ENCODE measurements at regions not wholly inside any gene's neighbourhood (a gene's known extent, or its start where the extent isn't known, plus 50 kb on each side); places are given as distances from the start of the nearest gene placed in this dataset.

GRCh38 chr14:49425921-49426320 is 160.3 kb downstream of the RPS29 start:
- no peak for DNase-seq (ENCODE audit: low read depth)
- H3K4me3 ChIP-seq (ENCODE audit: low read length) = no peak overlapping the region
- TF ChIP-seq, protein P1, sequence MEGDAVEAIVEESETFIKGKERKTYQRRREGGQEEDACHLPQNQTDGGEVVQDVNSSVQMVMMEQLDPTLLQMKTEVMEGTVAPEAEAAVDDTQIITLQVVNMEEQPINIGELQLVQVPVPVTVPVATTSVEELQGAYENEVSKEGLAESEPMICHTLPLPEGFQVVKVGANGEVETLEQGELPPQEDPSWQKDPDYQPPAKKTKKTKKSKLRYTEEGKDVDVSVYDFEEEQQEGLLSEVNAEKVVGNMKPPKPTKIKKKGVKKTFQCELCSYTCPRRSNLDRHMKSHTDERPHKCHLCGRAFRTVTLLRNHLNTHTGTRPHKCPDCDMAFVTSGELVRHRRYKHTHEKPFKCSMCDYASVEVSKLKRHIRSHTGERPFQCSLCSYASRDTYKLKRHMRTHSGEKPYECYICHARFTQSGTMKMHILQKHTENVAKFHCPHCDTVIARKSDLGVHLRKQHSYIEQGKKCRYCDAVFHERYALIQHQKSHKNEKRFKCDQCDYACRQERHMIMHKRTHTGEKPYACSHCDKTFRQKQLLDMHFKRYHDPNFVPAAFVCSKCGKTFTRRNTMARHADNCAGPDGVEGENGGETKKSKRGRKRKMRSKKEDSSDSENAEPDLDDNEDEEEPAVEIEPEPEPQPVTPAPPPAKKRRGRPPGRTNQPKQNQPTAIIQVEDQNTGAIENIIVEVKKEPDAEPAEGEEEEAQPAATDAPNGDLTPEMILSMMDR (conservative IDR thresholded peaks at IDR 0.05; ENCODE audit: low read length) = no peak

- TF ChIP-seq, protein P1 (conservative IDR thresholded peaks at IDR 0.05; ENCODE audit: low read length) = no peak
- DNase-seq (ENCODE audit: low read depth) = no peak
- no peak overlapping the region for H3K4me3 ChIP-seq (ENCODE audit: low read length)
Observed at GRCh38 chr14:49424436-49425331, 161.5 kb downstream of the RPS29 start.

GRCh38 chr14:49420201-49420600 is 166.0 kb downstream of the RPS29 start:
- no peak overlapping the region for H3K4me3 ChIP-seq (ENCODE audit: low read length)
- TF ChIP-seq, protein P1 (conservative IDR thresholded peaks at IDR 0.05; ENCODE audit: low read length) = no peak
- DNase-seq (ENCODE audit: low read depth) = no peak

GRCh38 chr14:49418789-49419188 is 167.4 kb downstream of the RPS29 start:
- H3K4me3 ChIP-seq (ENCODE audit: low read length) = no peak overlapping the region
- DNase-seq (ENCODE audit: low read depth) = no peak
- TF ChIP-seq, protein P1 (conservative IDR thresholded peaks at IDR 0.05; ENCODE audit: low read length) = no peak

DNA sequence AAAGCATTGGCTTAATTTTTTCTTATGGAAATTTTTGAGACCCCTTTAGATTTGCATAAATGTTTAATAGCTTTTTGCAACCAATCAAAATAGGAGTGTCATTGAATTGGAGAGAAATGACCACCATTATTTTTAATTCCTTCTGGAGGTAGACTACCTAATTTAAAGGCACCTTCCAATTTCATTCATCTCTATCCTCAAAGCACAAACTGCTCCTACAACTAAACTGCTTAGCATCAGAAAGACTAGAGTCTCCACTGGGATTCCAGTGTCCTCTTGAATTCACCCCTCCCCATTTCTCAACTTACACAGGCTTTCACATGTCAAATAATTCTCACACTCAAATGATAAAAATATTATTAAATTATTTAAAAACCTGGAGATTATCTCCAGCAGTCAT is 168.4 kb downstream of the RPS29 start:
- TF ChIP-seq, protein P1 (conservative IDR thresholded peaks at IDR 0.05; ENCODE audit: low read length) = no peak
- no peak for DNase-seq (ENCODE audit: low read depth)
- H3K4me3 ChIP-seq (ENCODE audit: low read length) = no peak overlapping the region

DNA sequence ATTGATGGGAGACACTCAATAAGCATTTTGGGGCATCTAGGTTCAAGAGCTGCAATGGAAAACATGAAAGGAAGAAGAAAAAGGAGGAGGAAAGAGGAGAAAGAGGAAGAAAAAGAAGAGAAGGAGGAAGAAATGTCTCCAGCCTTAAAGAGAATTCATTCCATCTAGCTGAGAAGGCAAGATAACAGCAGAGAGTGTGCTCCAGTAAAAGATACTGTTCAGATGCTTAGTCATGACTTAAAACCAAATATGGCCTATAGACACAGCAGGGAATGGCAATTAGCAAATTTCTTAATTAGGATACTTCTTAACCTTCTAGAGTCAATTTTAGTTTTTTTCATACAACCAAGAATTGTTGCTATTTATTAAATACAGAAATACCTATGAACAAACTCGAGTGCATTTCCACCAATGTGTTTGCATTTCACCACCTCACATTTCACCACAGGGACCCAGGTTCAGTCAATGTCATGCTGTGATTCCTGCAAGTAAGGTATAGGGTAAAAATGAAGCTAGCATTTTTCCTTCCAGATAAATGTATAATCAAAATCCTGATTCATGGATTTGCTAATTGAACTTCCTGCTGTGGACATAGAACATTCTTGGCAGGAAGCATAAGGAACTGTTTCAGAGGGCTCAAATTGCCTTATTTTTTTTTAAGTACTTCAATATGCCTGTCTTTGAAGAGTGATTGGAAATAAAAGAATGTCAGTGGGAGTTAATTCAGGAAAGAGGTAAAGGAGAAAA is 177.8 kb downstream of the RPS29 start:
- DNase-seq (ENCODE audit: low read depth) = no peak
- no peak overlapping the region for H3K4me3 ChIP-seq (ENCODE audit: low read length)
- TF ChIP-seq, protein P1 (conservative IDR thresholded peaks at IDR 0.05; ENCODE audit: low read length) = no peak

All from AG10803 (cell line).